ENCODE measurements at regions not wholly inside any gene's neighbourhood (a gene's known extent, or its start where the extent isn't known, plus 50 kb on each side); places are given as distances from the start of the nearest gene placed in this dataset.

- TF ChIP-seq, protein P1, sequence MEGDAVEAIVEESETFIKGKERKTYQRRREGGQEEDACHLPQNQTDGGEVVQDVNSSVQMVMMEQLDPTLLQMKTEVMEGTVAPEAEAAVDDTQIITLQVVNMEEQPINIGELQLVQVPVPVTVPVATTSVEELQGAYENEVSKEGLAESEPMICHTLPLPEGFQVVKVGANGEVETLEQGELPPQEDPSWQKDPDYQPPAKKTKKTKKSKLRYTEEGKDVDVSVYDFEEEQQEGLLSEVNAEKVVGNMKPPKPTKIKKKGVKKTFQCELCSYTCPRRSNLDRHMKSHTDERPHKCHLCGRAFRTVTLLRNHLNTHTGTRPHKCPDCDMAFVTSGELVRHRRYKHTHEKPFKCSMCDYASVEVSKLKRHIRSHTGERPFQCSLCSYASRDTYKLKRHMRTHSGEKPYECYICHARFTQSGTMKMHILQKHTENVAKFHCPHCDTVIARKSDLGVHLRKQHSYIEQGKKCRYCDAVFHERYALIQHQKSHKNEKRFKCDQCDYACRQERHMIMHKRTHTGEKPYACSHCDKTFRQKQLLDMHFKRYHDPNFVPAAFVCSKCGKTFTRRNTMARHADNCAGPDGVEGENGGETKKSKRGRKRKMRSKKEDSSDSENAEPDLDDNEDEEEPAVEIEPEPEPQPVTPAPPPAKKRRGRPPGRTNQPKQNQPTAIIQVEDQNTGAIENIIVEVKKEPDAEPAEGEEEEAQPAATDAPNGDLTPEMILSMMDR (IDR thresholded peaks at IDR 0.05; ENCODE audit: low read depth, low read length, missing input control) = no peak
- TF ChIP-seq MAX (IDR thresholded peaks at IDR 0.05) (no peak), RAD21 (IDR thresholded peaks at IDR 0.05) (no peak), TAF1 (conservative IDR thresholded peaks at IDR 0.05) (no peak), HNF4G (IDR thresholded peaks at IDR 0.05) (no peak), GABPA (IDR thresholded peaks at IDR 0.05 in 1 of 2, conservative IDR thresholded peaks at IDR 0.05 in 1 of 2) (no peak), ATF3 (IDR thresholded peaks at IDR 0.05) (no peak), SP1 (IDR thresholded peaks at IDR 0.05) (no peak), FOXA1 (IDR thresholded peaks at IDR 0.05) (no peak), EGR1 (IDR thresholded peaks at IDR 0.05; ENCODE audit: low read depth in 2 of 2) (no peak)
- TF ChIP-seq, protein P2, sequence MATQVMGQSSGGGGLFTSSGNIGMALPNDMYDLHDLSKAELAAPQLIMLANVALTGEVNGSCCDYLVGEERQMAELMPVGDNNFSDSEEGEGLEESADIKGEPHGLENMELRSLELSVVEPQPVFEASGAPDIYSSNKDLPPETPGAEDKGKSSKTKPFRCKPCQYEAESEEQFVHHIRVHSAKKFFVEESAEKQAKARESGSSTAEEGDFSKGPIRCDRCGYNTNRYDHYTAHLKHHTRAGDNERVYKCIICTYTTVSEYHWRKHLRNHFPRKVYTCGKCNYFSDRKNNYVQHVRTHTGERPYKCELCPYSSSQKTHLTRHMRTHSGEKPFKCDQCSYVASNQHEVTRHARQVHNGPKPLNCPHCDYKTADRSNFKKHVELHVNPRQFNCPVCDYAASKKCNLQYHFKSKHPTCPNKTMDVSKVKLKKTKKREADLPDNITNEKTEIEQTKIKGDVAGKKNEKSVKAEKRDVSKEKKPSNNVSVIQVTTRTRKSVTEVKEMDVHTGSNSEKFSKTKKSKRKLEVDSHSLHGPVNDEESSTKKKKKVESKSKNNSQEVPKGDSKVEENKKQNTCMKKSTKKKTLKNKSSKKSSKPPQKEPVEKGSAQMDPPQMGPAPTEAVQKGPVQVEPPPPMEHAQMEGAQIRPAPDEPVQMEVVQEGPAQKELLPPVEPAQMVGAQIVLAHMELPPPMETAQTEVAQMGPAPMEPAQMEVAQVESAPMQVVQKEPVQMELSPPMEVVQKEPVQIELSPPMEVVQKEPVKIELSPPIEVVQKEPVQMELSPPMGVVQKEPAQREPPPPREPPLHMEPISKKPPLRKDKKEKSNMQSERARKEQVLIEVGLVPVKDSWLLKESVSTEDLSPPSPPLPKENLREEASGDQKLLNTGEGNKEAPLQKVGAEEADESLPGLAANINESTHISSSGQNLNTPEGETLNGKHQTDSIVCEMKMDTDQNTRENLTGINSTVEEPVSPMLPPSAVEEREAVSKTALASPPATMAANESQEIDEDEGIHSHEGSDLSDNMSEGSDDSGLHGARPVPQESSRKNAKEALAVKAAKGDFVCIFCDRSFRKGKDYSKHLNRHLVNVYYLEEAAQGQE (IDR thresholded peaks at IDR 0.05) = no peak
Observed at GRCh38 chr3:145483992-145484391, 677.0 kb downstream of the PLOD2 start.
